Astrocyte of the cerebellum (primary cell): ENCODE measurements at regions not wholly inside any gene's neighbourhood (a gene's known extent, or its start where the extent isn't known, plus 50 kb on each side); places are given as distances from the start of the nearest gene placed in this dataset.

Source experiments
- DNase-seq: peaks from one replicate; pipeline ENCODE4 v3.0.0-alpha.2; 2011; ENCODE audit warnings: low read depth
- H3K4me3 ChIP-seq: 2 replicates; pipeline ENCODE4 v1.5.1; 2011; ENCODE audit warnings: mild to moderate bottlenecking, low read depth, low read length, moderate library complexity
- in situ Hi-C: cut with HindIII; loops from 2 replicates; pipeline ENCODE4 v1.10.0; 2017; ENCODE audit warnings: low sequenced_read_pairs
- TF ChIP-seq, protein P1 (sequence below): IDR thresholded peaks from 2 replicates; pipeline ENCODE4 v1.5.1; 2012; ENCODE audit warnings: low read length, low read depth, moderate library complexity, mild to moderate bottlenecking; ENCODE audit errors: missing control alignments

DNA sequence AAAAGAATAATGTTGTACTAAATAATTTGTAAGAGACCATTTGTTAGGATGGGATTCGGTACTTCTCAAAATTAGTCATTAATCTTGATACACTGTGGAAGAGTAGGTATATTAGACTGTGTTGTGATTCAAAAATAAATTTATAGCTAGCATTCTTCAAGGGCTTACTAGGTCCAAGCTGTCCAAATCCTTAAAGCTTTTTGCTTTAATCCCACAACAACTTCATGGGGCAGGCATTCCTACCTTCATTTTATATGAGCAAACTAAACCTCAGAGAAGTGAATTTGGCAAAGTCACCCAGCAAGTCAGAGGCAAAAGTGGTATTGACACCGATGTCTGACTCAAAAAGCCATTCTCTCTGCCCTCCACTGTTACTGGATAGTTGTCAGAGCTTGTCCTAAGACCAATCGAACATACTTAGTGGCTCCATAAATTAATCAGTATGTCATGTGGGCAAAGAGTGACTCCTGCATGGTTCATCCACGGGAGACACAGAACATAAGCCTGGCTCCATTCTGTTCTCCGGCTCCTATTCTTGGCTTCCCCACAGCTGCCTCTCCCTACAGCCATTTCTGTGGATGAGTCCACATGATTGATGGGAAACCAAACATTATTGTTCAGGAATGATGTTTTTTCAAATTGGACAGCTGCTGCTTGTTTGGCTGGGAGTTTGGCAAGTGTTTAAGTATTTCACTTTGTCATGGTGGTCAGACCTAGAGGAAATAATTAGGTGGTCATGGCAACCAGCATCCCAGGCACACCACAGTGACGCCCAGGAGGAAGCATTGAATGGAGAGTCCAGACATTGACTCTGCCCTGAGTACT lies 133.4 kb upstream of the FGGY start:
- TF ChIP-seq, protein P1, sequence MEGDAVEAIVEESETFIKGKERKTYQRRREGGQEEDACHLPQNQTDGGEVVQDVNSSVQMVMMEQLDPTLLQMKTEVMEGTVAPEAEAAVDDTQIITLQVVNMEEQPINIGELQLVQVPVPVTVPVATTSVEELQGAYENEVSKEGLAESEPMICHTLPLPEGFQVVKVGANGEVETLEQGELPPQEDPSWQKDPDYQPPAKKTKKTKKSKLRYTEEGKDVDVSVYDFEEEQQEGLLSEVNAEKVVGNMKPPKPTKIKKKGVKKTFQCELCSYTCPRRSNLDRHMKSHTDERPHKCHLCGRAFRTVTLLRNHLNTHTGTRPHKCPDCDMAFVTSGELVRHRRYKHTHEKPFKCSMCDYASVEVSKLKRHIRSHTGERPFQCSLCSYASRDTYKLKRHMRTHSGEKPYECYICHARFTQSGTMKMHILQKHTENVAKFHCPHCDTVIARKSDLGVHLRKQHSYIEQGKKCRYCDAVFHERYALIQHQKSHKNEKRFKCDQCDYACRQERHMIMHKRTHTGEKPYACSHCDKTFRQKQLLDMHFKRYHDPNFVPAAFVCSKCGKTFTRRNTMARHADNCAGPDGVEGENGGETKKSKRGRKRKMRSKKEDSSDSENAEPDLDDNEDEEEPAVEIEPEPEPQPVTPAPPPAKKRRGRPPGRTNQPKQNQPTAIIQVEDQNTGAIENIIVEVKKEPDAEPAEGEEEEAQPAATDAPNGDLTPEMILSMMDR, result no peak
- in situ Hi-C loops, result loop anchor here (5.0 kb wide), 1 partner anchor 34 kb away; no protein-coding TSS in a partner anchor
- no peak overlapping the region for H3K4me3 ChIP-seq
- DNase-seq, result peak; percentile 98

DNA sequence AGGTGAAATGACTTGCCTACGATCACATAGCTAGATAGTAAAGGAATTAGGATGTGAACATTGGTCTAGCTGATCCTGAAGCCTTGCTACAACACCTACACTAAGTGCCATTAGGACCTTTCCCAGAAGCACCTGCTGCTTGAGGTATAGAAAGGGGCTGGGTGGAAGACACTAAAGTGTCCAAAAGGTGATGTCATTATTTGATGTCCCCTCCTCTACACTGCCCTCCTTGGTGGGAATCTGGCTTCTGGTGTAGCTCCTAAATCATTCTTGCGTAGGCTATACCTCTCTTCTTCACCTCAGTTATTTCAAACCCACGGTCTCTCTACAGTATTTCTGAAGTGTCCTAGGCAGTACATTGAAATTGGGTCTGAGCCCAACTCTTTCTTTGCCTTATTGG lies 132.5 kb upstream of the FGGY start:
- TF ChIP-seq, protein P1, result no peak
- no peak overlapping the region for H3K4me3 ChIP-seq
- in situ Hi-C loops, result loop anchor here (5.0 kb wide), 1 partner anchor 33 kb away; no protein-coding TSS in a partner anchor
- DNase-seq, result no peak

DNA sequence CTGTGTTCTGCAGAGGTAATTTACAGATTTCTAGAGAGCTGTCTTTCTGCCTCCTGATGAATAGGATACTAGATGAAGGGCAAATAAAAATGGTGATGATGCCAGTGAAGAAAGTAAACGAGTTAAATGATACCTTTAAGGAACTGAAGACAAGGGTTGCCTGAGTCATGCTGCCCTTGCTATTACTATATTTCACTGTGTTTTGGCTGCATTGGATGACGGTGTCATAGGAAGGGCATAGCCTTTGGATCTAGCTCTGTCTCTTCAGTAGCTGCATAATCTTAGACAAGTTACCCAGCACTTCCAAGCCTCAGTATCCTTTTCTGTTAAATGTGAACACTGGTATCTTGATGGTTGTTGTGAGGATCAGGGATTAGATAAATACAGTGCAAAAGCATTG lies 131.5 kb upstream of the FGGY start:
- TF ChIP-seq, protein P1, result no peak
- H3K4me3 ChIP-seq, result no peak overlapping the region
- DNase-seq, result no peak
- in situ Hi-C loops, result no loop called here

DNA sequence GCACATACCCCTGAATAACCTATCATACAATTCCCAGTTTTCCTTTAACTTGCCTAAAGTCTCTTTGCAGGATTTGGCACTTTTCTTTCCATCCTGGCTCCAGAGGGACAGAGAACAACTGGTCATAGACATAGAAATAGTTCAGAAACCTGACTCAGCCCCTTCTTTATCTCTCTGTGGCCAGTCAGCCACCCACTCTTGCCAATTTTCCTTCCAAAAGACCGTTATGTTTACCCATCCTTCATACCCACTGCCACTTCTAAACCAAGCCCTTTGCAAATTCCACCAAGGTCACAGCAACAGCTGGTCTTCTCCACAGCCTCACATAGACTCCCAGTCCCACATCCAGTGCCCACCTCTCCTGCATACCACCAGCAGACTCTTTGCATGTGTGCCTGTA lies 127.2 kb upstream of the FGGY start:
- no peak overlapping the region for H3K4me3 ChIP-seq
- in situ Hi-C loops, result no loop called here
- TF ChIP-seq, protein P1, result no peak
- no peak for DNase-seq

DNA sequence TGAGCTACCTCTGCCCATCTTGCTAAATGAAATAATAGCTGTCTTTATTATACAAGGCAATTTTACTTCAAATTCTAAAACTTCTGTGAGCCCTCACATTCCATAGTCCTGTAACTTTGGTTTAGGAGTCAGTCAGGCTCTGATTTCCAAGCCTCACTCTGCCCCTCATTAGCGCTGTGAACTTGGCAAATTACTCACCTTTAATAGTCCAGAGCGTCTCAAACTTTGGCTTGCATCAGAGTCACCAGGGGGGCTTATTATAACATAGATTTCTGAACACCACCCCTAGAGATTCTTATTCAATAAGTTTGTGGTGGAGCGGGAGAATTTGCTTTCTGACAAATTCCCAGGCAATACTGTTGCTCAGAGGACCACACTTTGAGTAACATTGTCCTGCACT lies 126.2 kb upstream of the FGGY start:
- DNase-seq, result no peak
- in situ Hi-C loops, result no loop called here
- H3K4me3 ChIP-seq, result no peak overlapping the region
- TF ChIP-seq, protein P1, result no peak

DNA sequence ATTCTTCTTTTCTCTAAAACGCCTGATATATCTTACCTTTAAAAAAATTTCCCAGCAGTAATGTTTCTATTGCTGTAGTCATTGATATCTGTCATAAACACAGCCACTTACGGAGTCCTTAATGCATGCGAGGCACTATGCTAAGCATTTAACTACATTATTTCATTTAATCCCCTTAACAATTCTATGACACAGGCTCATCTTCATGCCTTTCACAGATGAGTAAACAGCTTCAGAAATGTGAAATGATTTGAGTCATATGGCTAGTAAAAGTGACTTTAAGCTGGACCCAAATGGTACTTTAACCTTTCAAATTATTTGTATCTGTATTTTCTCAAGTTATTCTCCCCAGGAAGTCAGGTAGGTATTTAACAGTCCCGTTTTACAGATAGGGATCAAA lies 125.1 kb upstream of the FGGY start:
- no peak overlapping the region for H3K4me3 ChIP-seq
- no peak for DNase-seq
- in situ Hi-C loops, result no loop called here
- TF ChIP-seq, protein P1, result no peak

DNA sequence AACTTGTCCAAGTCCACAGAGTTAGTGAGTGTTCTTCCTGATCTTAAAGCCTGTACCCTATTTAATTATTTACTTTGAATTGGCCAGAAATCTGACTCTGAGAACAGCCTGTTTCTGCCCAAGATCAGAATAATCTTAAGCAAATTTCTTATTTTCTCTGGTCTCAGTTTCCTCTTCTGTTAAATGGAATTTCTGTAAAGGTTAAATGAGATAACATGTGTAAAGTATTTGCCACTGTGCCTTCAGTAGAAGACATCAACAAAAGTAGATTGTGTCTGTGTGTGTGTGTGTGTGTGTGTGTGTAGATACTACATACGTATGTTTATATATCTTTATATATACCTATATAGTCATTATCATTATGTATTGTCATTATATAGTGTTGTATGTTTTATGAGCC lies 124.2 kb upstream of the FGGY start:
- no peak for DNase-seq
- in situ Hi-C loops, result no loop called here
- TF ChIP-seq, protein P1, result no peak
- H3K4me3 ChIP-seq, result no peak overlapping the region
